Ascending aorta (tissue), 2 donors: ENCODE measurements at regions not wholly inside any gene's neighbourhood (a gene's known extent, or its start where the extent isn't known, plus 50 kb on each side); places are given as distances from the start of the nearest gene placed in this dataset.
A peak's percentile ranks its signal among the peaks of the same experiment; 100 is the strongest.
"Not testable (repeated sequence)": the region's sequence is repeated elsewhere in the genome, so short reads cannot be mapped to it uniquely, and the experiment has no call there.

ENCODE experiments used
- DNase-seq, 2 donors: peaks; one replicate each; pipeline ENCODE4 v3.0.0-alpha.2; 2019; ENCODE audit warnings: low spot score in 2 of 2
- H3K27ac ChIP-seq, 2 donors: fragments of 200-600 bp; sonication (generic); one replicate each; pipeline ENCODE4 v1.5.1; 2016 to 2017; ENCODE audit warnings: mild to moderate bottlenecking in 1 of 2
- H3K27me3 ChIP-seq: fragments of 200-600 bp; sonication (generic); one replicate; pipeline ENCODE4 v1.5.1; 2017
- H3K36me3 ChIP-seq, 2 donors: fragments of 200-600 bp; sonication (generic); one replicate each; pipeline ENCODE4 v1.5.1; 2016
- H3K4me1 ChIP-seq, 2 donors: fragments of 200-600 bp; sonication (generic); one replicate each; pipeline ENCODE4 v1.5.1; 2016 to 2017; ENCODE audit warnings: mild to moderate bottlenecking in 1 of 2
- H3K4me3 ChIP-seq, 2 donors: fragments of 200-600 bp; sonication (generic); one replicate each; pipeline ENCODE4 v1.5.1; 2016 to 2017; ENCODE audit warnings: mild to moderate bottlenecking in 1 of 2
- H3K9me3 ChIP-seq, 2 donors: fragments of 200-600 bp; sonication (generic); one replicate each; pipeline ENCODE4 v1.5.1; 2016
- intact Hi-C: fragments of 100-400 bp; cut with DNase I; formaldehyde crosslinking; loops from one replicate; pipeline ENCODE4 v1.15.1; 2023

GRCh38 chr16:88151129-88151499, 199.9 kb downstream of the BANP start:
- H3K27me3 ChIP-seq, H3K4me1 ChIP-seq, H3K27ac ChIP-seq, DNase-seq, H3K9me3 ChIP-seq, H3K36me3 ChIP-seq, intact Hi-C loops, H3K4me3 ChIP-seq: not testable (repeated sequence)

GRCh38 chr16:88151859-88152843, 200.9 kb downstream of the BANP start:
- H3K4me3 ChIP-seq, intact Hi-C loops, H3K27me3 ChIP-seq, H3K27ac ChIP-seq, H3K9me3 ChIP-seq, DNase-seq, H3K36me3 ChIP-seq, H3K4me1 ChIP-seq: not testable (repeated sequence)

GRCh38 chr16:88152879-88153278, 201.6 kb downstream of the BANP start:
- H3K27ac ChIP-seq, DNase-seq, H3K4me3 ChIP-seq, H3K27me3 ChIP-seq, intact Hi-C loops, H3K36me3 ChIP-seq, H3K4me1 ChIP-seq, H3K9me3 ChIP-seq: not testable (repeated sequence)

GRCh38 chr16:88153516-88153915, 202.3 kb downstream of the BANP start:
- H3K36me3 ChIP-seq, H3K4me1 ChIP-seq, H3K4me3 ChIP-seq, H3K27ac ChIP-seq, intact Hi-C loops, DNase-seq, H3K9me3 ChIP-seq, H3K27me3 ChIP-seq: not testable (repeated sequence)

GRCh38 chr16:88154886-88155285, 203.7 kb downstream of the BANP start:
- H3K4me1 ChIP-seq, H3K27me3 ChIP-seq, H3K4me3 ChIP-seq, intact Hi-C loops, H3K9me3 ChIP-seq, H3K36me3 ChIP-seq, DNase-seq, H3K27ac ChIP-seq: not testable (repeated sequence)

GRCh38 chr16:88155681-88156080, 204.4 kb downstream of the BANP start:
- H3K9me3 ChIP-seq, H3K27ac ChIP-seq, H3K27me3 ChIP-seq, intact Hi-C loops, DNase-seq, H3K4me3 ChIP-seq, H3K4me1 ChIP-seq, H3K36me3 ChIP-seq: not testable (repeated sequence)

- DNase-seq, result peak in 1 of 2 donors; percentile 8
- H3K27ac ChIP-seq, H3K4me3 ChIP-seq, H3K4me1 ChIP-seq, H3K36me3 ChIP-seq, H3K27me3 ChIP-seq, H3K9me3 ChIP-seq, intact Hi-C loops: not testable (repeated sequence)
These were observed 205.5 kb downstream of the BANP start for GRCh38 chr16:88156640-88157283.

- H3K4me3 ChIP-seq, H3K4me1 ChIP-seq: not testable (repeated sequence)
- DNase-seq, result peak in 1 of 2 donors; percentile 44
These were observed 206.5 kb downstream of the BANP start for GRCh38 chr16:88157686-88158085.

GRCh38 chr16:88158256-88159045, 207.2 kb downstream of the BANP start:
- peak in 1 of 2 donors; percentile 27 for DNase-seq
- H3K9me3 ChIP-seq, H3K4me1 ChIP-seq, H3K4me3 ChIP-seq, H3K36me3 ChIP-seq, H3K27me3 ChIP-seq, H3K27ac ChIP-seq, intact Hi-C loops: not testable (repeated sequence)

More at GRCh38 chr16:88157686-88158085, 206.5 kb downstream of the BANP start:
- H3K27me3 ChIP-seq, H3K36me3 ChIP-seq, H3K27ac ChIP-seq, intact Hi-C loops, H3K9me3 ChIP-seq: not testable (repeated sequence)

GRCh38 chr16:88159046-88159896, 208.0 kb downstream of the BANP start:
- H3K9me3 ChIP-seq, H3K4me1 ChIP-seq, H3K27me3 ChIP-seq, H3K4me3 ChIP-seq, intact Hi-C loops, H3K36me3 ChIP-seq, H3K27ac ChIP-seq: not testable (repeated sequence)
- DNase-seq, result peak in 1 of 2 donors; percentile 37

- intact Hi-C loops, H3K27me3 ChIP-seq, H3K27ac ChIP-seq, H3K36me3 ChIP-seq, H3K9me3 ChIP-seq, DNase-seq, H3K4me3 ChIP-seq, H3K4me1 ChIP-seq: not testable (repeated sequence)
These were observed 208.7 kb downstream of the BANP start for GRCh38 chr16:88159897-88160335.

- intact Hi-C loops, H3K4me3 ChIP-seq, H3K36me3 ChIP-seq, H3K27me3 ChIP-seq, H3K27ac ChIP-seq, H3K9me3 ChIP-seq, H3K4me1 ChIP-seq: not testable (repeated sequence)
- peak in 1 of 2 donors; percentile 11 for DNase-seq
These were observed 210.0 kb downstream of the BANP start for GRCh38 chr16:88161191-88161590.

GRCh38 chr16:88161623-88162275, 210.5 kb downstream of the BANP start:
- H3K27ac ChIP-seq, H3K4me3 ChIP-seq, H3K27me3 ChIP-seq, H3K9me3 ChIP-seq, H3K4me1 ChIP-seq, H3K36me3 ChIP-seq, intact Hi-C loops: not testable (repeated sequence)
- peak in 1 of 2 donors; percentile 63 for DNase-seq
